ENCODE measurements at regions not wholly inside any gene's neighbourhood (a gene's known extent, or its start where the extent isn't known, plus 50 kb on each side); places are given as distances from the start of the nearest gene placed in this dataset.
"Not testable (repeated sequence)": the region's sequence is repeated elsewhere in the genome, so short reads cannot be mapped to it uniquely, and the experiment has no call there.

DNA sequence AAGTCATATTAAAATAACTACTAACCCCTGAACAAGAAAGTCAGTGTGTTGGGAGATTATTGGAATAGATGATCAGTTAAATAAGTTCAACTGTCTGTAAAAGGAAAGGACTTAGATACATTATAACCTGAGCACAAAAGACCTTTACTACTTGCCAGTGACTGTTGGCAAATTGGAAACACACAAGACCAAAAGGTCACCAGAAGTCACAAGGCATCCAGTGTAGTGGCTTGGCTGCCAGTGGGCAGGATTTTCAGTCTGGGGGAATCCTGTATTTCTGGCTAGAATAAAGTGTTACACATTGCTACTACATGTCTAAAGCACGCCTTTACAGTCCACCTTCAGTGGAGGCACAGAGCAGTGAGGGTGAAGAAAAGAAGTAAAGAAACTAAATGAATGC, 108.3 kb upstream of the AR start:
- no peak overlapping the region for H3K9ac ChIP-seq (ENCODE audit: low read length in 5 of 5)
- peaks cover 0 to 6% (median 0%) of the 10 kb centered on the region in 5 donors for H3K9me3 ChIP-seq (ENCODE audit: control insufficient read depth in 5 of 5, low read length in 5 of 5)
- no peaks in the 10 kb centered on the region for H3K36me3 ChIP-seq (ENCODE audit: control insufficient read depth in 5 of 5, insufficient read depth in 5 of 5, low read length in 5 of 5)
- peaks cover 0 to 5% (median 0%) of the 10 kb centered on the region in 5 donors for H3K4me1 ChIP-seq (ENCODE audit: control insufficient read depth in 5 of 5, insufficient read depth in 5 of 5, low read length in 5 of 5)
- H3K4me3 ChIP-seq (ENCODE audit: low read depth in 1 of 5, low read length in 5 of 5), result no peak overlapping the region
- H3K27ac ChIP-seq (ENCODE audit: low read depth, low read length), result no peak overlapping the region
- H3K27me3 ChIP-seq (ENCODE audit: control insufficient read depth in 5 of 5, insufficient read depth in 4 of 5, low read length in 5 of 5), result peaks cover 0 to 5% (median 0%) of the 10 kb centered on the region in 5 donors

DNA sequence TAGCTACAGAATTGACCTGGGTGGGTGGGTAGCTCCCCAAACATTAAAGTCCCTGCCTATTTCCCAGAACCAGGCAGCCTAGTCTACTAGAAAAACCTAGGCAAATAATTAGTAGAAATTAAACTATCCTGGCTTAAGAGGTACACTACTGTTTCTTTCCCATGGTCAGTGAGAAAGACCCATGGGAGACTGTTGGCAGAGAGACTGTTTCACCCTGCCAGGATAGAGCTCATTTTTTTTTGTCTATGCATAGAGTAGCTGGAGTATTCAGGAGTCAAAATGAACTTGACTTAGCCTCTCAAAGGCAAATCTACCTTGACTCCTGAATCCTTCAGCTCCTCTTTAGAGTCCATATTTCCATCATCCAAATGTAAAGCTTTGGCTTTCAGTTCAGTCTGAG, 107.0 kb upstream of the AR start:
- H3K9me3 ChIP-seq (ENCODE audit: control insufficient read depth in 5 of 5, low read length in 5 of 5), result peaks cover 0 to 3% (median 0%) of the 10 kb centered on the region in 5 donors
- H3K4me3 ChIP-seq (ENCODE audit: low read depth in 1 of 5, low read length in 5 of 5), result no peak overlapping the region
- peaks cover 0 to 8% (median 0%) of the 10 kb centered on the region in 5 donors for H3K27me3 ChIP-seq (ENCODE audit: control insufficient read depth in 5 of 5, insufficient read depth in 4 of 5, low read length in 5 of 5)
- no peak overlapping the region for H3K9ac ChIP-seq (ENCODE audit: low read length in 5 of 5)
- H3K36me3 ChIP-seq (ENCODE audit: control insufficient read depth in 5 of 5, insufficient read depth in 5 of 5, low read length in 5 of 5), result no peaks in the 10 kb centered on the region
- peaks cover 0 to 5% (median 0%) of the 10 kb centered on the region in 5 donors for H3K4me1 ChIP-seq (ENCODE audit: control insufficient read depth in 5 of 5, insufficient read depth in 5 of 5, low read length in 5 of 5)
- H3K27ac ChIP-seq (ENCODE audit: low read depth, low read length), result no peak overlapping the region

DNA sequence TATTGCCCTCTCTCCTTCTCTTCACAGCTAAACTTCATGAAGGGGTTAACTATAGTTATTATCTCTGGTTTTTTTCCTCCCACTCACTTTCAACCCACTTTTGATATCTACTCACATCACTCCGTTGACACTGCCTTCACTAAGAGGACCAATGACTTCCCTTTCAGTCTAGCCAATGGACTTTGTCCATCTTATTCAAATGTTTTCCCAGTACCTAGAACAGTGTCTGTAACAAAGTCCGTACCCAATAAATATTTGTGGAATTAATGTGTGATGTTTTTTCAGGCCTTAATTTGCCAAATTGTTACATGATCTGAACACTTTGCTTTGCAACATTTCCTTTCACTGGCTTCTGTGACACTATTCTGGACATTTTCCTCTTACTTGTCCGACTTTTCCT, 106.0 kb upstream of the AR start:
- peaks cover 0 to 3% (median 0%) of the 10 kb centered on the region in 5 donors for H3K9me3 ChIP-seq (ENCODE audit: control insufficient read depth in 5 of 5, low read length in 5 of 5)
- H3K27ac ChIP-seq (ENCODE audit: low read depth, low read length), result no peak overlapping the region
- no peaks in the 10 kb centered on the region for H3K36me3 ChIP-seq (ENCODE audit: control insufficient read depth in 5 of 5, insufficient read depth in 5 of 5, low read length in 5 of 5)
- peaks cover 0 to 2% (median 0%) of the 10 kb centered on the region in 5 donors for H3K4me1 ChIP-seq (ENCODE audit: control insufficient read depth in 5 of 5, insufficient read depth in 5 of 5, low read length in 5 of 5)
- no peak overlapping the region for H3K9ac ChIP-seq (ENCODE audit: low read length in 5 of 5)
- H3K27me3 ChIP-seq (ENCODE audit: control insufficient read depth in 5 of 5, insufficient read depth in 4 of 5, low read length in 5 of 5), result peaks cover 0 to 8% (median 0%) of the 10 kb centered on the region in 5 donors
- H3K4me3 ChIP-seq (ENCODE audit: low read depth in 1 of 5, low read length in 5 of 5), result no peak overlapping the region

DNA sequence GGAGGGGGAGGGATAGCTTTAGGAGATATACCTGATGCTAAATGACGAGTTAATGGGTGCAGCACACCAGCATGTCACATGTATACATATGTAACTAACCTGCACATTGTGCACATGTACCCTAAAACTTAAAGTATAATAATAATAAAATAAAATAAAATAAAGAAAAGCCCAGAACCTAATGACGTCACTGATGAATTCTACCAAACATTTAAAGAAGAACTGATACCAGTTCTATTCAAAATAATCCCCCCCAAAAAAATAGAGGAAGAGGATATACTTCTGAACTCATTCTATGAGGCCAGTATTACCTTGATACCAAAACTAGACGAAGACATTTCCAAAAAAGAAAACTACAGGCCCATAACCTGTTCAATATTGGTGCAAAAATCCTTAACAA, 68.6 kb upstream of the AR start:
- not testable (repeated sequence) for H3K4me3 ChIP-seq (ENCODE audit: low read depth in 1 of 5, low read length in 5 of 5); H3K9ac ChIP-seq (ENCODE audit: low read length in 5 of 5); H3K36me3 ChIP-seq (ENCODE audit: control insufficient read depth in 5 of 5, insufficient read depth in 5 of 5, low read length in 5 of 5); H3K4me1 ChIP-seq (ENCODE audit: control insufficient read depth in 5 of 5, insufficient read depth in 5 of 5, low read length in 5 of 5); H3K27ac ChIP-seq (ENCODE audit: low read depth, low read length); H3K27me3 ChIP-seq (ENCODE audit: control insufficient read depth in 5 of 5, insufficient read depth in 4 of 5, low read length in 5 of 5); H3K9me3 ChIP-seq (ENCODE audit: control insufficient read depth in 5 of 5, low read length in 5 of 5)

DNA sequence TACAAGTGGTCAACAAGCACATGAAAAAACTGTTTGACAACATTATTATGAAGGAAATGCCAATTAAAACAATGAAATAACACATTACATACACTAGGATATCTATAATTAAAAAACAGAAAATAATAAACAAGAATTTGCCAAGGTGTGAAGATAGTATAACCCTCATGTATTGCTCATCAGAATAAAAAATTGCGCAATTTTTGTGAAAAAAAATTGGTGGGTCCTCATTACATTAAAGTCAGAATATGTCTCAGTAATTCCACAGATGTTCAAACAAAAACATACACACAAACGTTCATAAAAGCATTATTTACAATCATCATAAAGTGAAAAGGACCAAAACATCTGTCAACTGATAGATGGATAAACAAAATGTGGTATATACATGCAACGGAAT, 63.0 kb upstream of the AR start:
- no peaks in the 10 kb centered on the region for H3K27me3 ChIP-seq (ENCODE audit: control insufficient read depth in 5 of 5, insufficient read depth in 4 of 5, low read length in 5 of 5)
- no peaks in the 10 kb centered on the region for H3K4me1 ChIP-seq (ENCODE audit: control insufficient read depth in 5 of 5, insufficient read depth in 5 of 5, low read length in 5 of 5)

More for the DNA sequence above, 63.0 kb upstream of the AR start:
- Histone ChIP-seq H3K4me3 (ENCODE audit: low read depth in 1 of 5, low read length in 5 of 5) (no peak overlapping the region), H3K27ac (ENCODE audit: low read depth, low read length) (no peak overlapping the region), H3K9me3 (ENCODE audit: control insufficient read depth in 5 of 5, low read length in 5 of 5) (peaks cover 0 to 3% (median 0%) of the 10 kb centered on the region in 5 donors), H3K36me3 (ENCODE audit: control insufficient read depth in 5 of 5, insufficient read depth in 5 of 5, low read length in 5 of 5) (no peaks in the 10 kb centered on the region), H3K9ac (ENCODE audit: low read length in 5 of 5) (no peak overlapping the region)

Measured in subcutaneous abdominal adipose tissue (tissue), 5 donors.